ENCODE measurements at regions not wholly inside any gene's neighbourhood (a gene's known extent, or its start where the extent isn't known, plus 50 kb on each side); places are given as distances from the start of the nearest gene placed in this dataset.

- TF ChIP-seq CTCF (conservative IDR thresholded peaks at IDR 0.05; ENCODE audit: low read depth, low read length): no peak
- TF ChIP-seq RAD21 (IDR thresholded peaks at IDR 0.05; ENCODE audit: low read length): no peak
- no peak for TF ChIP-seq SMC3 (IDR thresholded peaks at IDR 0.05; ENCODE audit: low read depth, low read length)
- no peak for TF ChIP-seq BHLHE40 (IDR thresholded peaks at IDR 0.05; ENCODE audit: low read depth, low read length)
- no peak for TF ChIP-seq POLR2A (IDR thresholded peaks at IDR 0.05; ENCODE audit: low read depth, low read length)
- TF ChIP-seq CHD1 (IDR thresholded peaks at IDR 0.05; ENCODE audit: low read depth, low read length): no peak
- TF ChIP-seq ELK1 (IDR thresholded peaks at IDR 0.05; ENCODE audit: borderline replicate concordance, low read depth, low read length): no peak
- no peak for TF ChIP-seq RCOR1 (IDR thresholded peaks at IDR 0.05; ENCODE audit: insufficient replicate concordance, low read length)
- no peak for TF ChIP-seq USF2 (IDR thresholded peaks at IDR 0.05; ENCODE audit: low read depth, low read length)
- TF ChIP-seq MAZ (IDR thresholded peaks at IDR 0.05; ENCODE audit: borderline replicate concordance, low read depth, low read length): no peak
Observed at GRCh38 chrX:145990051-145990450, 172.4 kb downstream of the SLITRK2 start.
